Stomach (tissue), 8 donors: ENCODE measurements at regions not wholly inside any gene's neighbourhood (a gene's known extent, or its start where the extent isn't known, plus 50 kb on each side); places are given as distances from the start of the nearest gene placed in this dataset.

Experiments used
- DNase-seq, 2 donors: peaks; one replicate each; pipeline versions ENCODE4 v3.0.0 to v3.0.0-alpha.2; 2013 to 2019
- H3K27ac ChIP-seq, 5 donors: fragments of 200-600 bp in 4 of 5; sonication (generic) in 4 of 5; one replicate each; pipeline ENCODE4 v1.5.1; 2013 to 2019; ENCODE audit warnings: mild to moderate bottlenecking in 1 of 5, moderate library complexity in 1 of 5
- H3K27me3 ChIP-seq, 3 donors: fragments of 200-600 bp; sonication (generic); one replicate each; pipeline ENCODE4 v1.5.1; 2017 to 2019; ENCODE audit warnings: mixed run types in 1 of 3
- H3K36me3 ChIP-seq, 4 donors: fragments of 200-600 bp; sonication (generic); 1 replicate in 3 of 4; 2 replicates in 1 of 4; pipeline ENCODE4 v1.5.1; 2016 to 2019
- H3K4me1 ChIP-seq, 4 donors: fragments of 200-600 bp; sonication (generic); one replicate each; pipeline ENCODE4 v1.5.1; 2016 to 2019
- H3K4me3 ChIP-seq, 4 donors: fragments of 200-600 bp; sonication (generic) in 3 of 4; one replicate each; pipeline ENCODE4 v1.5.1; 2016 to 2019; ENCODE audit warnings: mild to moderate bottlenecking in 1 of 4
- H3K9me3 ChIP-seq, 4 donors: fragments of 200-600 bp; sonication (generic); one replicate each; pipeline ENCODE4 v1.5.1; 2016 to 2019
- EP300 ChIP-seq: sonication (generic); formaldehyde crosslinking; IDR thresholded peaks from one replicate; pipeline ENCODE4 v1.6.1; 2017; ENCODE audit warnings: antibody characterized with exemption
- POLR2A ChIP-seq, 4 donors: fragments of 450-650 bp; IDR thresholded peaks; one replicate each; pipeline ENCODE4 v1.6.1; 2016; ENCODE audit warnings: antibody characterized with exemption in 4 of 4, control low read depth in 2 of 4, mild to moderate bottlenecking in 1 of 4, moderate library complexity in 1 of 4
- POLR2AphosphoS5 ChIP-seq, 3 donors: sonication (generic); formaldehyde crosslinking; IDR thresholded peaks; one replicate each; pipeline ENCODE4 v1.6.1; 2016; ENCODE audit warnings: antibody characterized with exemption in 3 of 3
- WGBS, 5 donors: extraction: QIAGEN DNeasy Blood & Tissue Kit in 3 of 5; methylation state at CpG; one replicate each; pipeline versions ENCODE4 v1.1.5 to v1.1.7; 2013 to 2018; 5-methylcytosine and 5-hydroxymethylcytosine counted together
- intact Hi-C: fragments of 100-400 bp; cut with DNase I; formaldehyde crosslinking; loops from one replicate; pipeline ENCODE4 v1.15.1; 2023; ENCODE audit warnings: low total_unique reads
- TF ChIP-seq, protein P1 (sequence below), 7 experiments: fragments of 450-650 bp in 4 of 7; fragments of 200-600 bp in 3 of 7; sonication (generic) in 3 of 7; IDR thresholded peaks; one replicate each; pipeline ENCODE4 v1.5.1; 2016 to 2019; ENCODE audit warnings: antibody characterized with exemption in 7 of 7, control low read depth in 2 of 7, mild to moderate bottlenecking in 1 of 7
- donor health status: healthy with polysubstance abuse.
- donor health status: Bipolar disorder and iron deficiency.
- donor health status: healthy.

GRCh38 chr1:220356981-220357850 lies 85.0 kb upstream of the RAB3GAP2 start:
- 69 to 82% (median 76%) methylated on average over 6 of the region's 6 CpGs for WGBS, 5 donors
- DNase-seq, result no peak
- H3K36me3 ChIP-seq, result no peaks in the 10 kb centered on the region
- TF ChIP-seq POLR2AphosphoS5 (IDR thresholded peaks at IDR 0.05), result no peak
- TF ChIP-seq, protein P1, sequence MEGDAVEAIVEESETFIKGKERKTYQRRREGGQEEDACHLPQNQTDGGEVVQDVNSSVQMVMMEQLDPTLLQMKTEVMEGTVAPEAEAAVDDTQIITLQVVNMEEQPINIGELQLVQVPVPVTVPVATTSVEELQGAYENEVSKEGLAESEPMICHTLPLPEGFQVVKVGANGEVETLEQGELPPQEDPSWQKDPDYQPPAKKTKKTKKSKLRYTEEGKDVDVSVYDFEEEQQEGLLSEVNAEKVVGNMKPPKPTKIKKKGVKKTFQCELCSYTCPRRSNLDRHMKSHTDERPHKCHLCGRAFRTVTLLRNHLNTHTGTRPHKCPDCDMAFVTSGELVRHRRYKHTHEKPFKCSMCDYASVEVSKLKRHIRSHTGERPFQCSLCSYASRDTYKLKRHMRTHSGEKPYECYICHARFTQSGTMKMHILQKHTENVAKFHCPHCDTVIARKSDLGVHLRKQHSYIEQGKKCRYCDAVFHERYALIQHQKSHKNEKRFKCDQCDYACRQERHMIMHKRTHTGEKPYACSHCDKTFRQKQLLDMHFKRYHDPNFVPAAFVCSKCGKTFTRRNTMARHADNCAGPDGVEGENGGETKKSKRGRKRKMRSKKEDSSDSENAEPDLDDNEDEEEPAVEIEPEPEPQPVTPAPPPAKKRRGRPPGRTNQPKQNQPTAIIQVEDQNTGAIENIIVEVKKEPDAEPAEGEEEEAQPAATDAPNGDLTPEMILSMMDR (IDR thresholded peaks at IDR 0.05), result no peak
- no peak for TF ChIP-seq POLR2A (IDR thresholded peaks at IDR 0.05)
- no peak for TF ChIP-seq EP300
- H3K27ac ChIP-seq, result no peak overlapping the region
- intact Hi-C loops, result no loop called here
- no peaks in the 10 kb centered on the region for H3K4me1 ChIP-seq
- no peaks in the 10 kb centered on the region for H3K9me3 ChIP-seq
- H3K4me3 ChIP-seq, result no peak overlapping the region
- peaks cover 0 to 6% (median 0%) of the 10 kb centered on the region in 3 donors for H3K27me3 ChIP-seq

- Histone ChIP-seq H3K27me3 (peaks cover 0 to 6% (median 0%) of the 10 kb centered on the region in 3 donors), H3K9me3 (no peaks in the 10 kb centered on the region), H3K4me1 (no peaks in the 10 kb centered on the region), H3K27ac (no peak overlapping the region), H3K36me3 (no peaks in the 10 kb centered on the region), H3K4me3 (no peak overlapping the region)
- 84 to 86% (median 85%) methylated on average over 24 of the region's 24 CpGs for WGBS, 5 donors
- no peak for DNase-seq
- TF ChIP-seq POLR2AphosphoS5 (IDR thresholded peaks at IDR 0.05), result no peak
- no peak for TF ChIP-seq POLR2A (IDR thresholded peaks at IDR 0.05)
- TF ChIP-seq, protein P1 (IDR thresholded peaks at IDR 0.05), result no peak
- no peak for TF ChIP-seq EP300
- intact Hi-C loops, result no loop called here
Observed at GRCh38 chr1:220353229-220354012, 81.2 kb upstream of the RAB3GAP2 start.

DNA sequence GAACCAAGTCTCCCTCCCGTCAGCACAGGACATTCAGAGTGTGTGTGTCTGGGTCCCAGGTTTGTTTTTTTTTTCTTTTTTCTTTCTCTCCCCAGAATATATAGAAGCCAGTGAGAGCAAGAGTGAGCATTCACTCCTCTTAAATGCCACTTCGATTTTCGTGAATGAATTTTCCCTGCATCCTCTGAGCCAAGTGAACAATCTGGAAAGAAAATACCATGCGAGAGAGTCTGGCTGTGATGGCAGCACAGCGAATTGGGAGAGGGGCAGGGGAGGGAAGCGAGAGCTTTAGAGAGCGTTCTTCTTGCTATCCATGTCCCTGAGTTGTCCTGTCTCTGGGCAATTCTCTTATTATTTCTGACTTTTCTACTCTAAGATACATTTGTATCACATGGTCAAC lies 76.0 kb upstream of the RAB3GAP2 start:
- no peak for DNase-seq
- H3K4me3 ChIP-seq, result no peak overlapping the region
- no peak overlapping the region for H3K27ac ChIP-seq
- H3K36me3 ChIP-seq, result no peaks in the 10 kb centered on the region
- H3K9me3 ChIP-seq, result no peaks in the 10 kb centered on the region
- H3K27me3 ChIP-seq, result peaks cover 0 to 2% (median 0%) of the 10 kb centered on the region in 3 donors
- intact Hi-C loops, result no loop called here
- H3K4me1 ChIP-seq, result no peaks in the 10 kb centered on the region
- TF ChIP-seq POLR2AphosphoS5 (IDR thresholded peaks at IDR 0.05) (no peak), POLR2A (IDR thresholded peaks at IDR 0.05) (no peak), EP300 (no peak)
- TF ChIP-seq, protein P1 (IDR thresholded peaks at IDR 0.05), result no peak
- WGBS, 5 donors, result 81 to 87% (median 82%) methylated on average over 7 of the region's 7 CpGs

DNA sequence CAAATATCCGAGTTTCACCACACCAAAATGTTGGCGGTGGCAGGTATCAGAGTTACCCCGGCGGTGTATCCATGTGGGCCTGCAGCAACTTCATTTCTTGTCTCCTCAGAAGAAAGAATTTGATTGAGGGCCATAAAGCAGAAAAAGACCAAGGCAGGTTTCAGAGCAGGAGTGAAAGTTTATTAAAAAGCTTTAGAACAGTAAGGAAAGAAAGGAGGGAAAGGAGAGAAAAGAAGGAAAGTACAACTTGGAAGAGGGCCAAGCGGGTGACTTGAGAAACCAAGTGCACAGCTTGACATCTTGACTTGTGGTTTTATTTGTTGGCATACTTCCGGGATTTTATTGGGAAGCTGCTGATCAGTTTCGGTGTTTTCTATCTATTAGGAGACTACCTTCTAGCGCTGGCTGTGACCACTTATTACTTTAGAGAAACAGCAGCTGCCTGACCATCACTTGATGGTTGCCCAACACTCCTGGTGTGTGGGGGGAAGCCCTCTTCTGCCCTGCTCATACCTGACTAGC lies 75.5 kb upstream of the RAB3GAP2 start:
- 72 to 84% (median 75%) methylated on average over 8 of the region's 8 CpGs for WGBS, 5 donors
- H3K36me3 ChIP-seq, result no peaks in the 10 kb centered on the region
- H3K4me1 ChIP-seq, result no peaks in the 10 kb centered on the region
- no peak for DNase-seq
- intact Hi-C loops, result no loop called here
- no peaks in the 10 kb centered on the region for H3K27me3 ChIP-seq
- H3K9me3 ChIP-seq, result no peaks in the 10 kb centered on the region
- H3K27ac ChIP-seq, result no peak overlapping the region
- no peak overlapping the region for H3K4me3 ChIP-seq
- TF ChIP-seq EP300 (no peak), POLR2A (IDR thresholded peaks at IDR 0.05) (no peak), POLR2AphosphoS5 (IDR thresholded peaks at IDR 0.05) (no peak)
- TF ChIP-seq, protein P1 (IDR thresholded peaks at IDR 0.05), result no peak
